ENCODE measurements at regions not wholly inside any gene's neighbourhood (a gene's known extent, or its start where the extent isn't known, plus 50 kb on each side); places are given as distances from the start of the nearest gene placed in this dataset.

DNA sequence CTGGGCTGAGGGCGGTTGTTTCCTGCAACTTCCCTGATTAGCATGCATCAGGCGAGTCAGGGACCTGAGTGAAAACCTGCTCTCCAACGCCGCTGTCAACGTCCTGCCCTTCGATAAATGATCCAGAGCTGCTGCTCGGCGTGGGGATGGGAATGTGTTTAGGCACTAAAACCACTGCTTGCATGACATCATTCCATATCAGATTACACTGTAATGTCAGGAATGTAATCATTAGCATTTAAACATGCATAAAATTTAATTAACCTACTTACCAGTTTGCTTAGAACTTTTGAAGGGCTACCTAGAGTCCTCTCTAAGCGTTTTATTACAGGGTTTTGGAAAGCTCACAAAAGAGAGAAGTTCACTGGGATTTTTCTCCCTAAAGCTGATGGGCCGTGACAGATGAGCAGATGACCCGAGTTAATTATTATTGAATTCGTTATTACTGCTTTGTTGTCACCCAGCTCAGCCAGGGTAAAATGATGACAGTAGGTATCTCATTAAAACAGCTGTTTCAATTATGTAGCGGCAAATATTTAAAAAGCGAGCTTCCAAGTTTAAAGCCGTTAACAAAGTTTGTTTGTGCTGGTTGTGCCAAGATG lies 685.6 kb upstream of the SALL3 start:
- intact Hi-C loops (cut with DNase I, micrococcal nuclease): no loop called here
- peaks cover 6% of the 10 kb centered on the region for H3K9me3 ChIP-seq
- DNase-seq (no peak), ATAC-seq (no peak)
- no peaks in the 10 kb centered on the region for H3K36me3 ChIP-seq (ENCODE audit: low read depth)
- TF ChIP-seq CTCF (IDR thresholded peaks at IDR 0.05): no peak
- no peak overlapping the region for H3K4me3 ChIP-seq
- no peaks in the 10 kb centered on the region for H3K4me1 ChIP-seq (ENCODE audit: low read depth)

- no peak for ATAC-seq
- TF ChIP-seq CTCF (IDR thresholded peaks at IDR 0.05): no peak
- intact Hi-C loops (cut with DNase I, micrococcal nuclease): no loop called here
Observed at GRCh38 chr18:78295262-78295661, 684.4 kb upstream of the SALL3 start.

DNA sequence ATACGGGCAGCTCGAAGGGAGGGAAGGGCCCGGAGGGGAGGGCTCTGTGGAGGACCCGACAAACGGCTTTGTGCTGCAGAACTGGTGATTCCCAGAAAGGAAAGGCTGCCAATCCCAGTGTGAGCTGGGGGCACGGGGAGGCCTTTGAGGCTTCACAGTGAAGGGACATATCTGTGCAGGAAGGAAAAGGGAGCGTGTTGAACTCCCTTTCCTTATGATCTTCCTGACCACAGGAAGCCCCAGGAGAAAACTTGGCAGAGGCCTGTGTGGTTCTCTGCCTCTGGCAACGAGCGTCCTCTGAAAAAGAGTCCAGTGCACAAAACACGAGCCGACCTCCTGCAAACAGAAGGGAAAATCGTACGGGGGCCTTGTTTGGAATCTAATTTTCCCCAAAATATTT lies 683.5 kb upstream of the SALL3 start:
- TF ChIP-seq CTCF (IDR thresholded peaks at IDR 0.05): no peak
- H3K36me3 ChIP-seq (ENCODE audit: low read depth): no peaks in the 10 kb centered on the region
- intact Hi-C loops (cut with DNase I, micrococcal nuclease): no loop called here
- H3K9me3 ChIP-seq: peaks cover 6% of the 10 kb centered on the region
- H3K4me3 ChIP-seq: no peak overlapping the region
- DNase-seq (no peak), ATAC-seq (no peak)
- no peaks in the 10 kb centered on the region for H3K4me1 ChIP-seq (ENCODE audit: low read depth)

More at GRCh38 chr18:78295262-78295661, 684.4 kb upstream of the SALL3 start:
- Histone ChIP-seq H3K4me3 (no peak overlapping the region), H3K9me3 (peaks cover 6% of the 10 kb centered on the region), H3K36me3 (ENCODE audit: low read depth) (no peaks in the 10 kb centered on the region), H3K4me1 (ENCODE audit: low read depth) (no peaks in the 10 kb centered on the region)
- no peak for DNase-seq

GRCh38 chr18:78297048-78297447 lies 682.6 kb upstream of the SALL3 start:
- intact Hi-C loops (cut with DNase I, micrococcal nuclease): no loop called here
- Histone ChIP-seq H3K4me3 (no peak overlapping the region), H3K4me1 (ENCODE audit: low read depth) (no peaks in the 10 kb centered on the region), H3K36me3 (ENCODE audit: low read depth) (no peaks in the 10 kb centered on the region), H3K9me3 (peaks cover 6% of the 10 kb centered on the region)
- TF ChIP-seq CTCF (IDR thresholded peaks at IDR 0.05): no peak
- no peak for ATAC-seq
- no peak for DNase-seq

DNA sequence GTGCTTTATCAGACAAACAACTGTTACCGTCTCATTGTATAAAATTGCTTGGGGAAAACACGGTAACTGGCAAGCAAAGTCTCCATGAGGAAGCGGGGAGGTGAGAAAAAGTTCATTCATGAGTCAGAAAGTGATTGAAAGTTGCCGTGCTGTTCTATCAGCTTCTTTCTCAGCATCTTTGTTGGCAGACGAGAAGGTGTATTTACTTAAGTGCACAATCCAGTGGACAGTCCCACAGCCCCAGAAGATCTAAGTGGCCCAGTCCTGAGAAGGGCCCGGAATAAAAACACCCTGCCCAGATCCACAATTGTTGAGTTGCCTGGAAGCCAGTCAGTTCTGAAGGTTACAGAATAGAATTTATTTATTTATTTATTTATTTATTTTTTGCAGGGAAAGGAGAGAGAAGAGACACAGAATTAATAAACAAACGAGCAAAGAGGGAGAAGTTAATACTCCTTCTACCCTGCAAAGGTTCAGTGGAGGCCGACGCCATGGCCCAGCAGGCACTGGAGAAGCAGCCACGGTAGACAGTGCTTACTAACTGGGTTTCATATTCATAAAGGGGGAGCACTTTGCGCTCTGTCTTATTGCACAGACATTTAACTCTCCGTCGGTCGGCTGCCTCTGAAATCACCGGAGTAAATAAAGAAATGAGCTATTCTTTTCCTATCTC lies 676.0 kb upstream of the SALL3 start:
- intact Hi-C loops (cut with DNase I, micrococcal nuclease): no loop called here
- no peak for DNase-seq

More for the DNA sequence above, 676.0 kb upstream of the SALL3 start:
- no peak for ATAC-seq
- H3K4me3 ChIP-seq: no peak overlapping the region
- H3K4me1 ChIP-seq (ENCODE audit: low read depth): no peaks in the 10 kb centered on the region
- H3K36me3 ChIP-seq (ENCODE audit: low read depth): no peaks in the 10 kb centered on the region
- TF ChIP-seq CTCF (IDR thresholded peaks at IDR 0.05): no peak
- H3K9me3 ChIP-seq: peaks cover 3% of the 10 kb centered on the region
